ENCODE measurements at regions not wholly inside any gene's neighbourhood (a gene's known extent, or its start where the extent isn't known, plus 50 kb on each side); places are given as distances from the start of the nearest gene placed in this dataset.

DNA sequence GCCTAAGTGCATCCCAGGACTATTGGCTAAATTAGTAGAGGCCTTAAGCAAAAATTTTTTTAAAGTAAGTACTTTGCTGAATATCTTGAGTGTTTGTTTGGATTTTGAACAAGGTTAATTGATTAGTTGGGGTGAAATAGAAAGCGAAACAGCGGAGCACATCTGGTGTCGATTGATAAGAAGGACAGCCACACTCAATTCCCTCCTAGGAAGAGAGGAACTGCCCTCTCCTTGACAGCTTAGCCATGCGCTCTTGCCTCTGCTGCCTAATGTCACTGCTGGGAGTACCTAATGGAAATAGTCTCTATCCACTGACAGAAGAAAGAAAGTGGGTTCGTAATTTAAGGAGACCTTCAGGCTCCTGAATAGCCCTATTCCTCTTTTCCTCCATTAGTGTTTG is 943.6 kb downstream of the DIPK2A start:
- intact Hi-C loops (cut with DNase I) = no loop called here
- DNase-seq (ENCODE audit: low spot score in 2 of 2) = no peak
- no peaks in the 10 kb centered on the region for H3K4me1 ChIP-seq
- no peak overlapping the region for H3K4me3 ChIP-seq
- no peak overlapping the region for H3K27ac ChIP-seq
- no peaks in the 10 kb centered on the region for H3K36me3 ChIP-seq
- no peaks in the 10 kb centered on the region for H3K9me3 ChIP-seq
- TF ChIP-seq, protein P1, sequence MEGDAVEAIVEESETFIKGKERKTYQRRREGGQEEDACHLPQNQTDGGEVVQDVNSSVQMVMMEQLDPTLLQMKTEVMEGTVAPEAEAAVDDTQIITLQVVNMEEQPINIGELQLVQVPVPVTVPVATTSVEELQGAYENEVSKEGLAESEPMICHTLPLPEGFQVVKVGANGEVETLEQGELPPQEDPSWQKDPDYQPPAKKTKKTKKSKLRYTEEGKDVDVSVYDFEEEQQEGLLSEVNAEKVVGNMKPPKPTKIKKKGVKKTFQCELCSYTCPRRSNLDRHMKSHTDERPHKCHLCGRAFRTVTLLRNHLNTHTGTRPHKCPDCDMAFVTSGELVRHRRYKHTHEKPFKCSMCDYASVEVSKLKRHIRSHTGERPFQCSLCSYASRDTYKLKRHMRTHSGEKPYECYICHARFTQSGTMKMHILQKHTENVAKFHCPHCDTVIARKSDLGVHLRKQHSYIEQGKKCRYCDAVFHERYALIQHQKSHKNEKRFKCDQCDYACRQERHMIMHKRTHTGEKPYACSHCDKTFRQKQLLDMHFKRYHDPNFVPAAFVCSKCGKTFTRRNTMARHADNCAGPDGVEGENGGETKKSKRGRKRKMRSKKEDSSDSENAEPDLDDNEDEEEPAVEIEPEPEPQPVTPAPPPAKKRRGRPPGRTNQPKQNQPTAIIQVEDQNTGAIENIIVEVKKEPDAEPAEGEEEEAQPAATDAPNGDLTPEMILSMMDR (IDR thresholded peaks at IDR 0.05) = no peak
- no peaks in the 10 kb centered on the region for H3K27me3 ChIP-seq

DNA sequence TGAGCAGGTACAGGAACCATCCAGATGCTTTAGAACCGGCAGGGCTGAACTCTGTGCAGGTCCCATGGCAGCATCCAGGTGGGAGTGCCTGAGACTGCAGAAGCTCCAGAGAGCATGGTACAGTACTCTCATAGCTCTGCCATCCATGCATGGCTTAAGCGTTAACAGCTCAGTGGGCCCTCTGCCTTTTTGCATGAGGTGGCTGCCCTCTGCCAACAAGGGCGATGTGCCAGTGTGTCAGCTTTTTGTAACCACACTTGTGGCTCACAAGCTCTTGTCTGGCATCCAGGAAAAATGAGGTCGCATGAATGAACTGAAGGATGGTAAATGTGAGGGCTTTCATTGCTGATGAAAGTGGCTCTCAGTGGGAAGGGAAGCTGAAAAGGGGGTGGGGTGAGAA is 950.1 kb downstream of the DIPK2A start:
- no peak overlapping the region for H3K4me3 ChIP-seq
- H3K4me1 ChIP-seq = no peaks in the 10 kb centered on the region
- no peaks in the 10 kb centered on the region for H3K27me3 ChIP-seq
- DNase-seq (ENCODE audit: low spot score in 2 of 2) = no peak
- no peaks in the 10 kb centered on the region for H3K9me3 ChIP-seq
- intact Hi-C loops (cut with DNase I) = no loop called here
- TF ChIP-seq, protein P1 (IDR thresholded peaks at IDR 0.05) = no peak
- no peaks in the 10 kb centered on the region for H3K36me3 ChIP-seq
- H3K27ac ChIP-seq = no peak overlapping the region

DNA sequence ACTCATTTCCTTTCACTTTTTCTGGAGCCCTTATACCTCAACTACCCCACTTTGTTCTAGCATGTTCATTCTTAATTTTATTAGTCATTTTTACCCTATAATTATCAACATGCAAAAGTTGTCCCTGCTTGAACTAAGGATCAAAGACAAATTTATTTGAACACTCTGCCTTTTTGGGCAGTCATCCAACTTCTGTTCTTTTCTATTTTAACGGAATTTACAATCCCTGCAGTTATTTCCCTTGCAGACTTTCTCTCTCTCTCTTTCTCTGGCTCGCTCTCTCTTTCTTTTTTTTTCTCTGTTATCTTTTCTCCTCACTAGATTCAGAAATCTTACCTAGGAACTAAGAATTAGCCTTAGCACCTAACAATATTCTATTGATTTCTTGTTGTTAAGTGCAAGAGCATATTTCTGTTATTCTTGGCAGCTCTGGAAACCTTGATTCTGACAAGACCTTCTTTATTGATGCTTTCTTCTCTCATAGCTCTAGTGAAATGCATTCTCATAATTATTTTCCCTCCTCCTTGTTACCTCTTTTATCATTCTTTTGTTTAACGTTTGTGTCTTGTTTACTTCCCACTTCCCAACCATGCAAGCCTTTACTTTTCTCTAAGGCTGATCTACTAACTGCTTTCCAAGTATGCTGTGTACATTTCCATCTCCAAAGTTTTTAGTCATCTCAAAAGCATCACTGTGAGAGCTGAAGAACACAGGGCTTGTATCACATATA is 951.6 kb downstream of the DIPK2A start:
- TF ChIP-seq, protein P1 (IDR thresholded peaks at IDR 0.05) = no peak
- H3K27ac ChIP-seq = no peak overlapping the region
- H3K36me3 ChIP-seq = no peaks in the 10 kb centered on the region
- no peaks in the 10 kb centered on the region for H3K27me3 ChIP-seq
- DNase-seq (ENCODE audit: low spot score in 2 of 2) = no peak
- H3K9me3 ChIP-seq = no peaks in the 10 kb centered on the region
- no peaks in the 10 kb centered on the region for H3K4me1 ChIP-seq
- H3K4me3 ChIP-seq = no peak overlapping the region
- intact Hi-C loops (cut with DNase I) = no loop called here

DNA sequence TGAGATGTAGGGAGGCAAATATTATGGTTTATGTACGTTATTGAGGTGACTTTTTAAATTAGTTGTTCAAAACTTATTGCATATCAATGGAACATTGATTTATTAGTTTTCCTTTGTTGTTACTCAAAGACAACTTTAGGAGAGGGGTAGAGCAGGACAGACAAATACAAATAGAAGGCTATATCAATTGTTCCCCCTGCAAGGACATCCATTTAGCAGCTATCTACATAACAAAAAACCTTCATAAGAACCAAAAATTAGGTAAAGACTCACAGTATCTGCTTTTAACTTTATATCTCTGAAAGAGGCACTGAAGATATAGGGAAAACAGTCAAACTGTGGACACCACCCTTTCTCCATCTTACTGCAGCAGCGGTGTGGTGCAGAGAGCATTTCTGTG is 958.8 kb downstream of the DIPK2A start:
- intact Hi-C loops (cut with DNase I) = no loop called here
- TF ChIP-seq, protein P1 (IDR thresholded peaks at IDR 0.05) = no peak

DNA sequence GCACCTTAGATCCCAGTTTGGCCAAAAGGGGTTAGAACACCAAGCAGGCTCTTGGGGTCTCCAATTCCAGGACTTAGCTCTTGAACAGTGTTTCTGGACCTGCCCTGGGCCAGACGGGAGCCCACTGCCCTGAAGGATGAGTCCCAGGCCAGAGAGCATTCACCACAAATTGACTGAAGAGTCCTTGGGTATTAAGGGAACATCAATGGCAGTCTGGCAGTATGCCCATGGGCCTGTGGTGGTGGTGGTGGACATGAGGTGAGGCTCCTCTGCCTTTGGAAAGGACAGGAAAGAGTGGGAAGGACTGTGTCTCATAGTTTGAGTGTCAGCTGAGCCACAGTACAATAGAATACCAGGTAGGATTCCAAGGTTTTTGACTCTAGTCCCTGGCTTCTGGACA is 960.0 kb downstream of the DIPK2A start:
- TF ChIP-seq, protein P1 (IDR thresholded peaks at IDR 0.05) = no peak
- no peaks in the 10 kb centered on the region for H3K36me3 ChIP-seq
- H3K9me3 ChIP-seq = peaks cover 5 to 6% of the 10 kb centered on the region in 2 donors
- no peak overlapping the region for H3K27ac ChIP-seq
- DNase-seq (ENCODE audit: low spot score in 2 of 2) = no peak
- H3K4me1 ChIP-seq = no peaks in the 10 kb centered on the region
- no peak overlapping the region for H3K4me3 ChIP-seq
- intact Hi-C loops (cut with DNase I) = no loop called here
- no peaks in the 10 kb centered on the region for H3K27me3 ChIP-seq

More for the DNA sequence above, 958.8 kb downstream of the DIPK2A start:
- H3K4me1 ChIP-seq = no peaks in the 10 kb centered on the region
- DNase-seq (ENCODE audit: low spot score in 2 of 2) = no peak
- no peaks in the 10 kb centered on the region for H3K27me3 ChIP-seq
- peaks cover 1 to 4% of the 10 kb centered on the region in 2 donors for H3K9me3 ChIP-seq
- H3K27ac ChIP-seq = no peak overlapping the region
- no peaks in the 10 kb centered on the region for H3K36me3 ChIP-seq
- no peak overlapping the region for H3K4me3 ChIP-seq
